ENCODE measurements at regions not wholly inside any gene's neighbourhood (a gene's known extent, or its start where the extent isn't known, plus 50 kb on each side); places are given as distances from the start of the nearest gene placed in this dataset.

DNA sequence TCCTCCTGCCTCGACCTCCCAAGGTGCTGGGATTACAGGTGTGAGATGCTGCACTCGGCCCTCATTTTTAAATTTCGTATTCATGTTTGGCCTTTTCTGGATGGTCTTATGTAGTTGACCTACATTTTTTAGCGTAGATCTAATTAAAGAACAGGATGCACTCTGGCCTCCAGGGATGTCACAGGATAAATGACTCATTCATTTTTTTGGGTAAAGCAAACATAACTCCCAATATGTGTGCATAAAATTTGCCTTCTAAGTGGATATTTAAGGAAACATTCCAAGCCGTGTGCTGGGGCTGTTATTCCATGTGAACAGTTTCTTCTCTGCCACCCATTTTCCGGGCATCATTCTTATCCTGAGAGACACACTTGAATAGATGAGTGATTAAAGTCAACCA, 501.6 kb downstream of the IRX1 start:
- ChIA-PET POLR2A (no interaction called here), CTCF (no interaction called here)
- DNase-seq (ENCODE audit: extremely low spot score) = no peak
- TF ChIP-seq FOXA1 (IDR thresholded peaks at IDR 0.05) (no peak), SP1 (IDR thresholded peaks at IDR 0.05) (no peak), FOXK2 (IDR thresholded peaks at IDR 0.05) (no peak), BHLHE40 (IDR thresholded peaks at IDR 0.05; ENCODE audit: borderline replicate concordance) (no peak), SUZ12 (IDR thresholded peaks at IDR 0.05) (no peak), TARDBP (IDR thresholded peaks at IDR 0.05) (no peak), L3MBTL2 (conservative IDR thresholded peaks at IDR 0.05) (no peak), ARNT (IDR thresholded peaks at IDR 0.05) (no peak), HDGF (IDR thresholded peaks at IDR 0.05; ENCODE audit: borderline replicate concordance) (no peak), CTBP1 (IDR thresholded peaks at IDR 0.05; ENCODE audit: borderline replicate concordance) (no peak)
- TF ChIP-seq, protein P1, sequence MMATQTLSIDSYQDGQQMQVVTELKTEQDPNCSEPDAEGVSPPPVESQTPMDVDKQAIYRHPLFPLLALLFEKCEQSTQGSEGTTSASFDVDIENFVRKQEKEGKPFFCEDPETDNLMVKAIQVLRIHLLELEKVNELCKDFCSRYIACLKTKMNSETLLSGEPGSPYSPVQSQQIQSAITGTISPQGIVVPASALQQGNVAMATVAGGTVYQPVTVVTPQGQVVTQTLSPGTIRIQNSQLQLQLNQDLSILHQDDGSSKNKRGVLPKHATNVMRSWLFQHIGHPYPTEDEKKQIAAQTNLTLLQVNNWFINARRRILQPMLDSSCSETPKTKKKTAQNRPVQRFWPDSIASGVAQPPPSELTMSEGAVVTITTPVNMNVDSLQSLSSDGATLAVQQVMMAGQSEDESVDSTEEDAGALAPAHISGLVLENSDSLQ (IDR thresholded peaks at IDR 0.05) = no peak

DNA sequence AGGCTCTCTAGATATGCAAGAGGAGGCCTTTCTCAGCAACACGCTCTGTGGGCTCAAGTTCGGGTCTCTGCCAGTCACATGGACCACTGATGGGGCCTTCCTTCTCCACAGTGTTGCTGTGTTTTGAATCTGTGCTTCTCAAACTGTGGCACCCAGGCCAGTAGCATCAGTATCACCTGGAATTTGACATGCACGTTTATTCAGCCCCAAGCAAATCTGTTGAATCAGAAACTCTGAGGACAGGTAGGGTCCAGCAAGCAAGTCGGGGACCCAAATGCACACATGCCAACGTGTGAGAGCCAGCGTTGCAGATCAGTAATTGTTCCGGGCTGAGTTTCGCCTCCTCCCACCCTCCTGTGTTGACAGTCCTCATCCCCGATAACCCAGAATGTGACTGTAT, 502.6 kb downstream of the IRX1 start:
- POLR2A ChIA-PET = no interaction called here
- CTCF ChIA-PET = no interaction called here
- no peak for DNase-seq (ENCODE audit: extremely low spot score)
- TF ChIP-seq BHLHE40 (IDR thresholded peaks at IDR 0.05; ENCODE audit: borderline replicate concordance) (no peak), HDGF (IDR thresholded peaks at IDR 0.05; ENCODE audit: borderline replicate concordance) (no peak), L3MBTL2 (conservative IDR thresholded peaks at IDR 0.05) (no peak), NFRKB (IDR thresholded peaks at IDR 0.05) (no peak), ARNT (IDR thresholded peaks at IDR 0.05) (no peak), FOXM1 (IDR thresholded peaks at IDR 0.05; ENCODE audit: borderline replicate concordance) (no peak), LEF1 (IDR thresholded peaks at IDR 0.05; ENCODE audit: borderline replicate concordance) (no peak)

DNA sequence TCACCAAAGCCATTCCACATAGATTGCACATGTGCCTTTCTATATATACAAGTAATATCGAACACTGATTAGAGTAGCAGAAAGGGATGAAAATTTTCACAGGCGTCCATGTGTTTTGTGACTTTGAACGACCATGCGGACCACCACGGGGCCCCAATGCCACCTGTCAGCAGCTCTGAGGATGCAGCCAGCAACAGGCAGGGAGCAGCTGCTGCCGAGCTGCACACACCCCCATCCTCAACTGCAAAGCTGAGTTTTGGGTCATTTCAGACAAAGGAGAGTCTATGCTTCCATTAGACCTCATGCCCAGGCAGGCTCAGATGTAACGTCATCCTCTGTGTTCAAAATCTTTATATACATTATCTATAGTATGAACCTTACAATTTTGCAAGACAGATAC, 503.8 kb downstream of the IRX1 start:
- ChIA-PET CTCF (no interaction called here), POLR2A (no interaction called here)
- no peak for DNase-seq (ENCODE audit: extremely low spot score)
- TF ChIP-seq SUZ12 (IDR thresholded peaks at IDR 0.05) = no peak
- no peak for TF ChIP-seq ARNT (IDR thresholded peaks at IDR 0.05)
- no peak for TF ChIP-seq L3MBTL2 (conservative IDR thresholded peaks at IDR 0.05)
- TF ChIP-seq ZNF384 (IDR thresholded peaks at IDR 0.05) = no peak
- no peak for TF ChIP-seq FOXM1 (IDR thresholded peaks at IDR 0.05; ENCODE audit: borderline replicate concordance)
- TF ChIP-seq CTBP1 (IDR thresholded peaks at IDR 0.05; ENCODE audit: borderline replicate concordance) = no peak
- TF ChIP-seq LEF1 (IDR thresholded peaks at IDR 0.05; ENCODE audit: borderline replicate concordance) = no peak
- TF ChIP-seq FOXA1 (IDR thresholded peaks at IDR 0.05) = no peak
- TF ChIP-seq, protein P1 (IDR thresholded peaks at IDR 0.05) = no peak
- no peak for TF ChIP-seq TARDBP (IDR thresholded peaks at IDR 0.05)
- no peak for TF ChIP-seq BHLHE40 (IDR thresholded peaks at IDR 0.05; ENCODE audit: borderline replicate concordance)
- no peak for TF ChIP-seq SP1 (IDR thresholded peaks at IDR 0.05)
- TF ChIP-seq FOXK2 (IDR thresholded peaks at IDR 0.05) = no peak
- no peak for TF ChIP-seq ELF4 (IDR thresholded peaks at IDR 0.05)
- no peak for TF ChIP-seq HDGF (IDR thresholded peaks at IDR 0.05; ENCODE audit: borderline replicate concordance)
- no peak for TF ChIP-seq NFRKB (IDR thresholded peaks at IDR 0.05)

DNA sequence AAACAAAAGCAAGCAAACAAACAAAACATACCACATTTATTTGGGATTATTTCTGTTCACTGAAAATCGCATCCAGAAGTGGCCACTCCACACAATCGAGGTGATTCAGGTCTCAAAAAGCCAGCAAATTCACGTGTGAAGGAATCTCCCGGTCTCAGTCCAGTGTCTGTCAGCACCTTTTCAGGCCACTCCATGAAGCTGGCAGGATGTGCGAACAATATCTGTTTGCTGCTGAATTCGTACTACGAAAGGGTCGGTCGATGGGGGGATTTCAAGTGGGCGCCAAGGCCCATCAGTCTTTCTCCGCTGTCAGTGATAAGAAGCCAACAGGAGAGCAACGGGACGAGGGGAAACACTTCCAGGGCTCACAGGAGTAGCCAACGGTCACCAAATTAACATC, 505.1 kb downstream of the IRX1 start:
- ChIA-PET CTCF (no interaction called here), POLR2A (no interaction called here)
- no peak for TF ChIP-seq ZNF384 (IDR thresholded peaks at IDR 0.05)
- no peak for TF ChIP-seq FOXK2 (IDR thresholded peaks at IDR 0.05)
- no peak for TF ChIP-seq SUZ12 (IDR thresholded peaks at IDR 0.05)
- no peak for TF ChIP-seq SP1 (IDR thresholded peaks at IDR 0.05)
- no peak for TF ChIP-seq FOXM1 (IDR thresholded peaks at IDR 0.05; ENCODE audit: borderline replicate concordance)
- no peak for TF ChIP-seq HDGF (IDR thresholded peaks at IDR 0.05; ENCODE audit: borderline replicate concordance)
- TF ChIP-seq FOXA1 (IDR thresholded peaks at IDR 0.05) = no peak
- no peak for TF ChIP-seq ELF4 (IDR thresholded peaks at IDR 0.05)
- TF ChIP-seq, protein P1 (IDR thresholded peaks at IDR 0.05) = no peak
- no peak for TF ChIP-seq TARDBP (IDR thresholded peaks at IDR 0.05)
- no peak for TF ChIP-seq L3MBTL2 (conservative IDR thresholded peaks at IDR 0.05)
- no peak for TF ChIP-seq BHLHE40 (IDR thresholded peaks at IDR 0.05; ENCODE audit: borderline replicate concordance)
- no peak for TF ChIP-seq LEF1 (IDR thresholded peaks at IDR 0.05; ENCODE audit: borderline replicate concordance)
- no peak for TF ChIP-seq ARNT (IDR thresholded peaks at IDR 0.05)
- no peak for TF ChIP-seq CTBP1 (IDR thresholded peaks at IDR 0.05; ENCODE audit: borderline replicate concordance)
- no peak for TF ChIP-seq NFRKB (IDR thresholded peaks at IDR 0.05)
- no peak for DNase-seq (ENCODE audit: extremely low spot score)

DNA sequence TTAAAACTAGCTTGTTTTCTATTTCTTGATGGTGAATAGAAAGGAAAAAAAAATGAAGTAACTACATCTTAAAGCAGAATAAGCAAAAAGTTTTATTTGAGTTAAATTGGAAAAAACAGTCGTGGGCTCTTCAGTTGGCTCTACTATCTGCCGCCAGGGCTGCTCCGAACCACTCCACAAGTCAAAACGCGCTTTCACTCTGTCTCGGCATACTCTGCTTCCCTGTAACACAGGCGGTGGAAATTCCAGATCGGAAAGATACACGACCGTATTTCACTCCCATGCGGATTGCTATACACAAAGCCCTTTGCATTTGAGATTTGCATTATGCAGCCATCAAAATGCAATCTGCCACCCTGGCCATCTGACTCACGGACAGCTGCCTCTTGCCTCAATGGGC, 505.6 kb downstream of the IRX1 start:
- TF ChIP-seq SUZ12 (IDR thresholded peaks at IDR 0.05) (no peak), FOXK2 (IDR thresholded peaks at IDR 0.05) (no peak), HDGF (IDR thresholded peaks at IDR 0.05; ENCODE audit: borderline replicate concordance) (no peak), ZNF384 (IDR thresholded peaks at IDR 0.05) (no peak), ARNT (IDR thresholded peaks at IDR 0.05) (no peak), NFRKB (IDR thresholded peaks at IDR 0.05) (no peak), LEF1 (IDR thresholded peaks at IDR 0.05; ENCODE audit: borderline replicate concordance) (no peak), SP1 (IDR thresholded peaks at IDR 0.05) (no peak), TARDBP (IDR thresholded peaks at IDR 0.05) (no peak), ELF4 (IDR thresholded peaks at IDR 0.05) (no peak), FOXA1 (IDR thresholded peaks at IDR 0.05) (no peak), BHLHE40 (IDR thresholded peaks at IDR 0.05; ENCODE audit: borderline replicate concordance) (no peak), CTBP1 (IDR thresholded peaks at IDR 0.05; ENCODE audit: borderline replicate concordance) (no peak), FOXM1 (IDR thresholded peaks at IDR 0.05; ENCODE audit: borderline replicate concordance) (no peak), L3MBTL2 (conservative IDR thresholded peaks at IDR 0.05) (no peak)
- TF ChIP-seq, protein P1 (IDR thresholded peaks at IDR 0.05) = no peak
- ChIA-PET POLR2A (no interaction called here), CTCF (no interaction called here)
- DNase-seq (ENCODE audit: extremely low spot score) = no peak

Measured in HEK293T (cell line).